ENCODE measurements at regions not wholly inside any gene's neighbourhood (a gene's known extent, or its start where the extent isn't known, plus 50 kb on each side); places are given as distances from the start of the nearest gene placed in this dataset.
A peak's percentile ranks its signal among the peaks of the same experiment; 100 is the strongest.

- Mint-ChIP-seq H3K9me3 (no peaks in the 10 kb centered on the region), H3K27ac (no peak overlapping the region), H3K27me3 (ENCODE audit: low read depth) (no peaks in the 10 kb centered on the region), H3K4me1 (peaks cover 35% of the 10 kb centered on the region), H3K4me3 (no peak overlapping the region), H3K36me3 (ENCODE audit: low read depth) (no peaks in the 10 kb centered on the region)
- no peak for TF ChIP-seq CTCF (IDR thresholded peaks at IDR 0.05; ENCODE audit: unreplicated experiment in 3 of 3)
Measured at GRCh38 chr16:64865069-64865696, 256.7 kb downstream of the CDH11 start.

- H3K4me3 Mint-ChIP-seq: no peak overlapping the region
- no peak for TF ChIP-seq CTCF (IDR thresholded peaks at IDR 0.05; ENCODE audit: unreplicated experiment in 3 of 3)
- H3K4me1 Mint-ChIP-seq: peaks cover 28% of the 10 kb centered on the region
Measured at GRCh38 chr16:64864232-64864809, 257.5 kb downstream of the CDH11 start.

GRCh38 chr16:64858076-64858475 is 263.8 kb downstream of the CDH11 start:
- no peaks in the 10 kb centered on the region for H3K36me3 Mint-ChIP-seq (ENCODE audit: low read depth)
- peak overlapping the region in 2 of 3 experiments; percentile 13 to 65 for H3K27ac Mint-ChIP-seq
- H3K4me1 Mint-ChIP-seq: peaks cover 30% of the 10 kb centered on the region
- TF ChIP-seq CTCF (IDR thresholded peaks at IDR 0.05; ENCODE audit: unreplicated experiment in 3 of 3): no peak
- no peak overlapping the region for H3K4me3 Mint-ChIP-seq
- no peaks in the 10 kb centered on the region for H3K9me3 Mint-ChIP-seq
- H3K27me3 Mint-ChIP-seq (ENCODE audit: low read depth): no peaks in the 10 kb centered on the region

More at GRCh38 chr16:64864232-64864809, 257.5 kb downstream of the CDH11 start:
- Mint-ChIP-seq H3K27me3 (ENCODE audit: low read depth) (no peaks in the 10 kb centered on the region), H3K9me3 (no peaks in the 10 kb centered on the region), H3K27ac (no peak overlapping the region), H3K36me3 (ENCODE audit: low read depth) (no peaks in the 10 kb centered on the region)

- H3K36me3 Mint-ChIP-seq (ENCODE audit: low read depth): no peaks in the 10 kb centered on the region
- H3K4me3 Mint-ChIP-seq: no peak overlapping the region
- no peak for TF ChIP-seq CTCF (IDR thresholded peaks at IDR 0.05; ENCODE audit: unreplicated experiment in 3 of 3)
- peaks cover 30% of the 10 kb centered on the region for H3K4me1 Mint-ChIP-seq
- H3K27me3 Mint-ChIP-seq (ENCODE audit: low read depth): no peaks in the 10 kb centered on the region
- no peaks in the 10 kb centered on the region for H3K9me3 Mint-ChIP-seq
- H3K27ac Mint-ChIP-seq: peak overlapping the region in 2 of 3 experiments; percentile 7 to 13
Measured at GRCh38 chr16:64857411-64857810, 264.5 kb downstream of the CDH11 start.

GRCh38 chr16:64853551-64853950 is 268.3 kb downstream of the CDH11 start:
- Mint-ChIP-seq H3K9me3 (peaks cover 9% of the 10 kb centered on the region), H3K4me1 (peaks cover 19% of the 10 kb centered on the region), H3K36me3 (ENCODE audit: low read depth) (no peaks in the 10 kb centered on the region), H3K27me3 (ENCODE audit: low read depth) (no peaks in the 10 kb centered on the region), H3K4me3 (no peak overlapping the region), H3K27ac (peak overlapping the region in 1 of 3 experiments; percentile 32)
- TF ChIP-seq CTCF (IDR thresholded peaks at IDR 0.05; ENCODE audit: unreplicated experiment in 3 of 3): no peak

GRCh38 chr16:64846966-64847365 is 274.9 kb downstream of the CDH11 start:
- no peak for TF ChIP-seq CTCF (IDR thresholded peaks at IDR 0.05; ENCODE audit: unreplicated experiment in 3 of 3)
- Mint-ChIP-seq H3K36me3 (ENCODE audit: low read depth) (no peaks in the 10 kb centered on the region), H3K27me3 (ENCODE audit: low read depth) (no peaks in the 10 kb centered on the region), H3K9me3 (peaks cover 9% of the 10 kb centered on the region), H3K4me1 (peaks cover 19% of the 10 kb centered on the region), H3K4me3 (no peak overlapping the region), H3K27ac (no peak overlapping the region)

Data from nephron (organoid).